Activated CD8-positive, alpha-beta memory T cell treated with anti-CD3 and anti-CD28 coated beads for 1 hour (primary cell): ENCODE measurements at regions not wholly inside any gene's neighbourhood (a gene's known extent, or its start where the extent isn't known, plus 50 kb on each side); places are given as distances from the start of the nearest gene placed in this dataset.

Experiments
- DNase-seq, 2 donors: peaks; one replicate each; pipeline ENCODE4 v3.0.0-alpha.2; 2020; ENCODE audit warnings: low read depth in 1 of 2; ENCODE audit errors: extremely low read depth in 1 of 2

- no peak for DNase-seq
Measured at GRCh38 chr16:17691106-17691898, 220.5 kb upstream of the XYLT1 start.

- no peak for DNase-seq
Measured at GRCh38 chr16:17685447-17685846, 214.7 kb upstream of the XYLT1 start.

GRCh38 chr16:17683281-17683680 is 212.5 kb upstream of the XYLT1 start:
- no peak for DNase-seq

- no peak for DNase-seq
Measured at GRCh38 chr16:17676171-17676570, 205.4 kb upstream of the XYLT1 start.

GRCh38 chr16:17668386-17668785 is 197.6 kb upstream of the XYLT1 start:
- no peak for DNase-seq

- DNase-seq, result no peak
Measured at GRCh38 chr16:17666293-17666692, 195.5 kb upstream of the XYLT1 start.

- DNase-seq, result no peak
Measured at GRCh38 chr16:17658881-17659280, 188.1 kb upstream of the XYLT1 start.

GRCh38 chr16:17657045-17657444 is 186.3 kb upstream of the XYLT1 start:
- DNase-seq, result no peak

- no peak for DNase-seq
Measured at GRCh38 chr16:17654571-17654970, 183.8 kb upstream of the XYLT1 start.

GRCh38 chr16:17654142-17654541 is 183.4 kb upstream of the XYLT1 start:
- DNase-seq, result no peak

- no peak for DNase-seq
Measured at GRCh38 chr16:17647879-17648872, 177.4 kb upstream of the XYLT1 start.

- DNase-seq, result no peak
Measured at GRCh38 chr16:17643935-17644334, 173.2 kb upstream of the XYLT1 start.

GRCh38 chr16:17641990-17642389 is 171.2 kb upstream of the XYLT1 start:
- no peak for DNase-seq

- no peak for DNase-seq
Measured at GRCh38 chr16:17638134-17638533, 167.4 kb upstream of the XYLT1 start.

- no peak for DNase-seq
Measured at GRCh38 chr16:17635183-17635582, 164.4 kb upstream of the XYLT1 start.

GRCh38 chr16:17633181-17633951 is 162.6 kb upstream of the XYLT1 start:
- DNase-seq, result no peak

GRCh38 chr16:17632667-17633066 is 161.9 kb upstream of the XYLT1 start:
- DNase-seq, result no peak

GRCh38 chr16:17629936-17630335 is 159.2 kb upstream of the XYLT1 start:
- DNase-seq, result no peak

GRCh38 chr16:17628983-17629382 is 158.2 kb upstream of the XYLT1 start:
- no peak for DNase-seq

GRCh38 chr16:17622366-17622765 is 151.6 kb upstream of the XYLT1 start:
- no peak for DNase-seq

- no peak for DNase-seq
Measured at GRCh38 chr16:17619261-17619660, 148.5 kb upstream of the XYLT1 start.
